K562 (cell line): ENCODE measurements at regions not wholly inside any gene's neighbourhood (a gene's known extent, or its start where the extent isn't known, plus 50 kb on each side); places are given as distances from the start of the nearest gene placed in this dataset.

Source experiments
- ATAC-seq: fragments of 200-7000 bp; cut with Tn5 transposase; 3 replicates; pipeline ENCODE4 v1.9.1; 2020; ENCODE audit warnings: moderate library complexity
- BruUV-seq: library from RNA; stranded (reverse); fragments of 400-500 nt; replicated peaks from 2 replicates; lab custom pipeline; 2021; lab: Mats Ljungman, UMichigan
- CTCF ChIA-PET: fragments of 300-600 bp; formaldehyde crosslinking; extraction: SDS; loops from one replicate; lab custom pipeline; 2021; ENCODE audit warnings: low intra/inter-chr PET ratio; lab: Yijun Ruan, JAX
- POLR2A ChIA-PET: fragments of 300-600, 350-650 bp; sonication (Branson Sonifier 250); formaldehyde crosslinking; extraction: SDS; loops from one replicate; lab custom pipeline; 2021; ENCODE audit warnings: antibody characterized with exemption, inconsistent platforms; lab: Yijun Ruan, JAX
- DNase-seq, 4 experiments: peaks; one replicate each; pipeline versions ENCODE4 v3.0.0 to v3.0.0-alpha.2; 2011 to 2018; ENCODE audit warnings: low spot score in 3 of 4, mixed read lengths in 3 of 4; ENCODE audit errors: extremely low read depth in 1 of 4
- FAIRE-seq: peaks from 2 replicates; lab custom pipeline; 2011; peaks lifted over from hg19 to GRCh38; lab: Jason Lieb, UNC
- H2AFZ ChIP-seq: 2 replicates; pipeline ENCODE4 v1.6.0; 2011; ENCODE audit warnings: low read depth, low read length, control low read depth, inconsistent platforms
- H3K27ac ChIP-seq: fragments of 200-600 bp; 3 replicates; pipeline ENCODE4 v1.8.0; 2011; ENCODE audit warnings: low read depth, mild to moderate bottlenecking, control low read depth, inconsistent platforms, low read length, moderate library complexity, mixed read lengths; ENCODE audit errors: extremely low read depth
- H3K27me3 ChIP-seq, 2 experiments: fragments of 300-600 bp in 1 of 2; 2 replicates in 1 of 2; 3 replicates in 1 of 2; pipeline versions ENCODE4 v1.6.0 to v1.8.0; 2011; ENCODE audit warnings: inconsistent platforms in 2 of 2, low read length in 2 of 2, mild to moderate bottlenecking in 1 of 2, mixed read lengths in 1 of 2, moderate library complexity in 1 of 2; ENCODE audit not compliant: control insufficient read depth in 2 of 2, insufficient read depth in 2 of 2
- H3K36me3 ChIP-seq: fragments of 300-600 bp; 3 replicates; pipeline ENCODE4 v1.8.0; 2011; ENCODE audit warnings: mild to moderate bottlenecking, low read length, inconsistent platforms; ENCODE audit not compliant: control insufficient read depth, insufficient read depth
- H3K4me1 ChIP-seq, 2 experiments: fragments of 200-600 bp in 1 of 2; replicated peaks in 1 of 2; 2 replicates in 1 of 2; 3 replicates in 1 of 2; pipeline versions ENCODE4 v1.5.1 to v1.8.0; 2011; ENCODE audit warnings: inconsistent platforms in 2 of 2, low read length in 2 of 2, mild to moderate bottlenecking in 1 of 2, mixed read lengths in 1 of 2, moderate library complexity in 1 of 2; ENCODE audit not compliant: control insufficient read depth in 2 of 2, insufficient read depth in 2 of 2
- H3K4me2 ChIP-seq: 2 replicates; pipeline ENCODE4 v1.6.1; 2011; ENCODE audit warnings: low read length, control low read depth, inconsistent platforms, mixed read lengths; ENCODE audit not compliant: insufficient read depth
- H3K4me3 ChIP-seq: fragments of 200-600 bp; sonication (generic), shearing (Covaris generic); 2 replicates; pipeline ENCODE4 v1.5.1; 2016; ENCODE audit warnings: control low read depth, inconsistent platforms
- H3K79me2 ChIP-seq: fragments of 200-600 bp; 3 replicates; pipeline ENCODE4 v1.8.0; 2011; ENCODE audit warnings: low read length, inconsistent platforms; ENCODE audit not compliant: control insufficient read depth, insufficient read depth
- H3K9ac ChIP-seq, 2 experiments: 2 replicates each; pipeline versions ENCODE4 v1.6.0 to v1.6.1; 2011; ENCODE audit warnings: low read depth in 2 of 2, low read length in 2 of 2, control low read depth in 1 of 2, inconsistent platforms in 1 of 2, mild to moderate bottlenecking in 1 of 2, mixed read lengths in 1 of 2; ENCODE audit not compliant: insufficient read depth in 1 of 2
- H3K9me1 ChIP-seq: one replicate; pipeline ENCODE4 v1.6.0; 2011; ENCODE audit warnings: inconsistent platforms, mild to moderate bottlenecking, low read length, moderate library complexity; ENCODE audit not compliant: control insufficient read depth, insufficient read depth
- H3K9me3 ChIP-seq: replicated peaks from 2 replicates; pipeline ENCODE4 v1.5.1; 2011; ENCODE audit warnings: low read depth, low read length, inconsistent platforms; ENCODE audit not compliant: control insufficient read depth, insufficient read depth
- H4K20me1 ChIP-seq: replicated peaks from 2 replicates; pipeline ENCODE4 v1.6.1; 2011; ENCODE audit warnings: low read length, inconsistent platforms, mixed read lengths; ENCODE audit not compliant: control insufficient read depth, insufficient read depth
- E2F6 ChIP-seq, 2 experiments: IDR thresholded peaks; 2 replicates each; pipeline ENCODE4 v1.6.1; 2011; ENCODE audit warnings: borderline replicate concordance in 1 of 2, control low read depth in 1 of 2, low read depth in 1 of 2, low read length in 1 of 2, mild to moderate bottlenecking in 1 of 2, mixed read lengths in 1 of 2, moderate library complexity in 1 of 2; ENCODE audit not compliant: insufficient read depth in 1 of 2, insufficient read length in 1 of 2, poor library complexity in 1 of 2, severe bottlenecking in 1 of 2; ENCODE audit errors: extremely low read depth in 1 of 2
- PHF21A ChIP-seq: fragments of 450-650 bp; IDR thresholded peaks from 2 replicates; pipeline ENCODE4 v1.6.1; 2017; ENCODE audit warnings: low read depth, borderline replicate concordance
- SUPT5H ChIP-seq: fragments of 450-650 bp; IDR thresholded peaks from 2 replicates; pipeline ENCODE4 v1.6.1; 2016
- TRIM25 ChIP-seq: fragments of 450-650 bp; IDR thresholded peaks from 2 replicates; pipeline ENCODE4 v1.7.0; 2016; ENCODE audit warnings: borderline replicate concordance
- WGBS: fragments of 100-300 bp; shearing (Covaris generic); methylation state at CpG from one replicate; pipeline ENCODE4 v1.1.6; 2016; ENCODE audit warnings: low coverage, mixed read lengths; ENCODE audit not compliant: insufficient coverage; ENCODE audit errors: missing lambda C conversion rate; 5-methylcytosine and 5-hydroxymethylcytosine counted together
- in situ Hi-C: fragments of 300-500 bp; cut with MboI; formaldehyde crosslinking; loops from 4 replicates; pipeline ENCODE4 v1.15.0; 2018; ENCODE audit warnings: inconsistent platforms, mixed read lengths
- intact Hi-C: fragments of 100-400 bp; cut with micrococcal nuclease; formaldehyde crosslinking; loops from 2 replicates; pipeline ENCODE4 v1.14.2; 2022

GRCh38 chr9:706606-707459 lies 134.7 kb upstream of the DMRT1 start:
- Histone ChIP-seq H3K9me3 (no peaks in the 10 kb centered on the region), H3K4me1 (peaks cover 0 to 5% of the 10 kb centered on the region in 2 experiments; a peak in 1 of 5 replicates), H3K27ac (no peak overlapping the region), H3K4me3 (0 out of 2 replicates have a peak overlapping the region, but pooled peaks have one; percentile 3), H3K9ac (peak overlapping the region in 1 of 2 experiments; percentile 68; a peak in 1 of 4 replicates), H3K9me1 (no peaks in the 10 kb centered on the region), H4K20me1 (no peaks in the 10 kb centered on the region), H3K79me2 (no peaks in the 10 kb centered on the region), H3K27me3 (peaks cover 10 to 28% of the 10 kb centered on the region in 2 experiments), H2AFZ (no peak overlapping the region), H3K36me3 (no peaks in the 10 kb centered on the region), H3K4me2 (peak overlapping the region; percentile 32; the same call in 1 of the 2 replicates)
- peak; percentile 1 to 20 (median 14) for DNase-seq
- FAIRE-seq: no peak
- no TSS peak for BruUV-seq
- intact Hi-C loops (no loop called here), in situ Hi-C loops (no loop called here)
- CTCF ChIA-PET: no interaction called here
- WGBS: 2% methylated on average over 20 of the region's 51 CpGs
- TF ChIP-seq TRIM25: no peak
- peak in 1 of 2 experiments; percentile 84 for TF ChIP-seq E2F6 (IDR thresholded peaks at IDR 0.05; ENCODE audit: borderline replicate concordance in 1 of 2, extremely low read depth in 1 of 2, insufficient read depth in 1 of 2, insufficient read length in 1 of 2, low read depth in 1 of 2, low read length in 1 of 2, poor library complexity in 1 of 2, severe bottlenecking in 1 of 2)
- TF ChIP-seq SUPT5H: no peak
- no peak for TF ChIP-seq PHF21A
- POLR2A ChIA-PET: no interaction called here
- peak; percentile 74 for ATAC-seq
